Aorta (tissue), 5 donors: ENCODE measurements at regions not wholly inside any gene's neighbourhood (a gene's known extent, or its start where the extent isn't known, plus 50 kb on each side); places are given as distances from the start of the nearest gene placed in this dataset.

Experiments
- ATAC-seq: fragments of 200-7000 bp; cut with Tn5 transposase; one replicate; pipeline ENCODE4 v1.9.1; 2022; ENCODE audit warnings: moderate library complexity; ENCODE audit not compliant: low FRiP score
- DNase-seq, 2 donors: peaks; one replicate each; pipeline ENCODE4 v3.0.0-alpha.2; 2020
- H3K27ac ChIP-seq, 2 donors: one replicate each; pipeline ENCODE4 v1.5.1; 2013; ENCODE audit warnings: low read length in 2 of 2, mild to moderate bottlenecking in 2 of 2, moderate library complexity in 2 of 2, control low read depth in 1 of 2, inconsistent platforms in 1 of 2, low read depth in 1 of 2
- H3K27me3 ChIP-seq, 2 donors: one replicate each; pipeline ENCODE4 v1.6.1; 2013; ENCODE audit warnings: control low read depth in 1 of 2, low read length in 1 of 2, mild to moderate bottlenecking in 1 of 2, moderate library complexity in 1 of 2; ENCODE audit not compliant: insufficient read depth in 2 of 2, control insufficient read depth in 1 of 2
- H3K36me3 ChIP-seq, 2 donors: one replicate each; pipeline ENCODE4 v1.6.1; 2013; ENCODE audit warnings: control low read depth in 1 of 2, low read length in 1 of 2, mild to moderate bottlenecking in 1 of 2; ENCODE audit not compliant: insufficient read depth in 2 of 2, control insufficient read depth in 1 of 2
- H3K4me1 ChIP-seq, 2 donors: one replicate each; pipeline ENCODE4 v1.6.1; 2013; ENCODE audit warnings: low read length in 2 of 2, control low read depth in 1 of 2, mild to moderate bottlenecking in 1 of 2, moderate library complexity in 1 of 2; ENCODE audit not compliant: insufficient read depth in 2 of 2, control insufficient read depth in 1 of 2
- H3K4me3 ChIP-seq, 2 donors: one replicate each; pipeline ENCODE4 v1.5.1; 2013; ENCODE audit warnings: low read length in 2 of 2, control low read depth in 1 of 2, mild to moderate bottlenecking in 1 of 2
- H3K9me3 ChIP-seq: one replicate; pipeline ENCODE4 v1.6.1; 2013; ENCODE audit warnings: mild to moderate bottlenecking, low read length; ENCODE audit not compliant: control insufficient read depth
- WGBS, 2 donors: extraction: QIAGEN DNeasy Blood & Tissue Kit; methylation state at CpG; one replicate each; pipeline ENCODE4 v1.1.7; 2013; 5-methylcytosine and 5-hydroxymethylcytosine counted together
- intact Hi-C, 2 donors: fragments of 100-400 bp; cut with DNase I; formaldehyde crosslinking; loops; one replicate each; pipeline versions ENCODE4 v1.14.2 to v1.15.0; 2022
- donor health status: healthy with polysubstance abuse.
- donor health status: Bipolar disorder and iron deficiency.
- donor health status: DM: no; HTN: no; CAD: no.
- donor health status: DM: no; HTN: no; CAD: no.
- donor health status: DM: yes; HTN: yes; CAD: no.

DNA sequence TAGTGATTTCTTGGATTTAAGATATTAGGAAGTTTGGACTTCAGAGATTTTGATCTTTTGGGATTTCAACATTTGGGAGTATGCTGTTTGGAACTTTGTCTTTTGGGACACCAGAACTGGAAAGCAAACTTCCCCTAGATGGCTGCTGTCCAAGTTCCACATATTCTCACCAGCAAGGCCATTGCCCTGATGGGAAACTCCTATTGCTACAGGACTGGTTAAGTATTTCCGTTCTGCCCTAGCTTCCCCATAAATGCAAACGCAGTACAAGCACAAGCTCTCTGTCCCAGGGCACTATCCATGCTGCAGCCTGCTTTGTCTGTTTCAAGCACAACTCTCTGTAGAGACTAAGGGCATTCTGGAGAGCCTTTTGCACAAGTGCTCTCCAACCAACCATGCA lies 79.3 kb upstream of the SLC25A13 start:
- ATAC-seq = no peak
- intact Hi-C loops = no loop called here
- no peak for DNase-seq
- Histone ChIP-seq H3K27me3 (no peaks in the 10 kb centered on the region), H3K9me3 (no peaks in the 10 kb centered on the region), H3K4me1 (no peaks in the 10 kb centered on the region), H3K4me3 (no peak overlapping the region), H3K27ac (no peak overlapping the region), H3K36me3 (no peaks in the 10 kb centered on the region)
- WGBS, 2 donors = 23 to 27% methylated on average over 2 of the region's 2 CpGs

DNA sequence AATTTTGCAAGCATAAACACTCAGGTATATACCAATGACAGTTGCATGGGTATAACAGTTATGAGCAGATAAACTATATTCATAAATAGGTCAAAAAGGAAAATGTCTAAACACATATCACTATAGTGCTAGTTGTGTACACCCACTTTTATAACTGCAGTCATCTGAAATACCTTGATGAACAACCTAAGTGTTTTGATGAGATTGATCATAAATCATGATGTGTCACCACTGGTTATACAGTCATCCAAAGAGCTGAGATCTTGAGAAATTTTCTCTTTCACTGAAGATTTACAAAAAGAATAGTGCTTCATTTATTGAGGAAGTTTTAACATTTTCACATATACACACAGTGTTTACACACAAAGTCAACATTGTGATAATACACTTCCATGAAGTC lies 78.6 kb upstream of the SLC25A13 start:
- H3K9me3 ChIP-seq = no peaks in the 10 kb centered on the region
- H3K4me1 ChIP-seq = no peaks in the 10 kb centered on the region
- H3K4me3 ChIP-seq = no peak overlapping the region
- H3K27me3 ChIP-seq = no peaks in the 10 kb centered on the region
- ATAC-seq (no peak), DNase-seq (no peak)
- intact Hi-C loops = no loop called here
- no peaks in the 10 kb centered on the region for H3K36me3 ChIP-seq
- no peak overlapping the region for H3K27ac ChIP-seq

DNA sequence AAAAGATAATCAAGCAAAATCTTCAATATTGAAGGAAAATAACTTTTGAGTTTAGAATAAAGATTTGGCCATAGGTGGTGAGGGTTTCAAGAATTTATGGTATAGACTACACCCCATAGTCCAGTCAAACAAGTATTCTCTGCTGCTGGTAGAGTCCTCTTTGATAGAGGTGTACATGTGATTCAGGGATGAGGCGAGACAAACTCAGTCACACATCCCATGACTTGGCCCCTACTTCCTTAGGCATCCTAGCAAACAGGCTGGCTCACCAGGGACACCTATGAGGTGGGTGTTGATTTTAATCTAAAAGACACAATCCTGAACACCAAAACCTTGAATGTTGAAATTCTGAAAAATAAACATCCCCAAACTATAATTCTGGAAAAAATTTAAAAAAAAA lies 78.1 kb upstream of the SLC25A13 start:
- no peak for ATAC-seq
- intact Hi-C loops = no loop called here
- Histone ChIP-seq H3K27ac (no peak overlapping the region), H3K9me3 (no peaks in the 10 kb centered on the region), H3K27me3 (no peaks in the 10 kb centered on the region), H3K36me3 (no peaks in the 10 kb centered on the region), H3K4me3 (no peak overlapping the region), H3K4me1 (no peaks in the 10 kb centered on the region)
- DNase-seq = no peak
- 90 to 97% methylated on average over 1 of the region's 1 CpG for WGBS, 2 donors

DNA sequence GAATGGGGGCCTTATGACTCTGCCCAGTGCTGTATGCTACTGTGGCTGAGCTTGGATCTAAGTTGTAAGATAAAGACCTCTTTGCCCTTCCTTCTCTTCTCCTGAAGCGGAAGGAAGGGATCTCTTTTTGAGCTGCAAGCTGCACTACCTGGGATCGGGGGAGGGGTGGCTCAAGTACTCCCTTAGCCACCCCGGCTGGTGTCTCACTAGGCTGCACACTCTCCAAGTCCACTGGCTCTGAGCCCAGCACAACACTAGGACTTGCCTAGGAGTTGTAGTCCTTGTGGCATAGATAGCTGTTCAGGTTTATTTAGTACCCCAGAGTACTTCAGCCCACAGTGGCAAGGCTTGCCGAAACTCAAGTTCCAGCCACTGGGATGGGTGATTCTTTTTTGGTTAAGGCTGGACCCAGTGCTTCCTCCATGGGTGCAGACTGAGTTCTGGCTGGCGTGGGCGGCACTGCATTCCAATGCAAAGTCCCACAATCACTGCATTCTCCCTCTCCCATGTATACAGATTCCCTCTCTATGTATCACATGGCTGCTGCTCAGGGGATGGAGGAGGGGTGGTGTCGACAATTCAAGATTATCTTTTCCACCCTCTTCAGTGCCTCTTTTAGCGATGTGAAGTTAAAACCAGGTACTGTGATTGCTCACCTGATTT lies 76.2 kb upstream of the SLC25A13 start:
- H3K36me3 ChIP-seq = no peaks in the 10 kb centered on the region
- no peak for ATAC-seq
- H3K27me3 ChIP-seq = no peaks in the 10 kb centered on the region
- H3K4me3 ChIP-seq = no peak overlapping the region
- intact Hi-C loops = no loop called here
- H3K9me3 ChIP-seq = no peaks in the 10 kb centered on the region
- WGBS, 2 donors = 29 to 33% methylated on average over 8 of the region's 8 CpGs
- DNase-seq = peak in 1 of 2 donors; percentile 51
- H3K27ac ChIP-seq = no peak overlapping the region
- no peaks in the 10 kb centered on the region for H3K4me1 ChIP-seq

- 34 to 36% methylated on average over 8 of the region's 8 CpGs for WGBS, 2 donors
- H3K27ac ChIP-seq = no peak overlapping the region
- no peak overlapping the region for H3K4me3 ChIP-seq
- H3K27me3 ChIP-seq = no peaks in the 10 kb centered on the region
- no peaks in the 10 kb centered on the region for H3K36me3 ChIP-seq
- H3K9me3 ChIP-seq = no peaks in the 10 kb centered on the region
- DNase-seq (peak in 1 of 2 donors; percentile 57), ATAC-seq (no peak)
- no peaks in the 10 kb centered on the region for H3K4me1 ChIP-seq
- intact Hi-C loops = no loop called here
These were observed 66.9 kb upstream of the SLC25A13 start for GRCh38 chr7:96388620-96389383.

GRCh38 chr7:96388166-96388565 lies 66.3 kb upstream of the SLC25A13 start:
- H3K4me1 ChIP-seq = no peaks in the 10 kb centered on the region
- no peaks in the 10 kb centered on the region for H3K27me3 ChIP-seq
- DNase-seq (no peak), ATAC-seq (no peak)
- H3K27ac ChIP-seq = no peak overlapping the region
- 5 to 11% methylated on average over 2 of the region's 2 CpGs for WGBS, 2 donors
- no peaks in the 10 kb centered on the region for H3K36me3 ChIP-seq
- H3K4me3 ChIP-seq = no peak overlapping the region
- H3K9me3 ChIP-seq = no peaks in the 10 kb centered on the region
- intact Hi-C loops = no loop called here

- no peaks in the 10 kb centered on the region for H3K36me3 ChIP-seq
- no peak for ATAC-seq
- no peak overlapping the region for H3K4me3 ChIP-seq
- WGBS, 2 donors = 42 to 54% methylated on average over 5 of the region's 5 CpGs
- no peaks in the 10 kb centered on the region for H3K27me3 ChIP-seq
- intact Hi-C loops = no loop called here
- H3K4me1 ChIP-seq = no peaks in the 10 kb centered on the region
- no peak for DNase-seq
- H3K9me3 ChIP-seq = no peaks in the 10 kb centered on the region
- H3K27ac ChIP-seq = no peak overlapping the region
These were observed 58.2 kb upstream of the SLC25A13 start for GRCh38 chr7:96380111-96380512.

DNA sequence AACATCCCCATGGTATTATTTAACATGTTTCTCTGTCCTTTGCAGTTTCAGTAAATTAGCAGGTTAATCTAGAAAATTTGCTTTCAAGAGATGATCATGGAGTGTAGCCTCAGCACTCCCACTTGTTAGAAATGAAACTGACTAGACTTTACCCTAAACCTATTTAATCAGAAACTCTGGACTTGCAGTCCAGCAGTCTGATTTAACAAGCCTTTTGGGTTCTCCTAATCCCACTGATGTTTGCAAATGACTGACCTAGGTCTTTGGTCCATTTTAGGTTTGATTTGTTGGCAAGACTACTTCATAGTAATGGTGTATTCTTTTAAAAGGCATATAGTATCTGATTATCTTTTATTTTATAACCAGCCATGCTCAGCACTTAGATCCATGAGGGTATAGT lies 55.5 kb upstream of the SLC25A13 start:
- no peak overlapping the region for H3K4me3 ChIP-seq
- H3K9me3 ChIP-seq = no peaks in the 10 kb centered on the region
- H3K36me3 ChIP-seq = no peaks in the 10 kb centered on the region
- no peaks in the 10 kb centered on the region for H3K4me1 ChIP-seq
- ATAC-seq (no peak), DNase-seq (no peak)
- intact Hi-C loops = no loop called here
- H3K27ac ChIP-seq = no peak overlapping the region
- no peaks in the 10 kb centered on the region for H3K27me3 ChIP-seq
